ENCODE measurements at regions not wholly inside any gene's neighbourhood (a gene's known extent, or its start where the extent isn't known, plus 50 kb on each side); places are given as distances from the start of the nearest gene placed in this dataset.

- no peak overlapping the region for H3K27ac ChIP-seq (ENCODE audit: low read length, poor library complexity, severe bottlenecking)
- no peaks in the 10 kb centered on the region for H3K4me1 ChIP-seq (ENCODE audit: control insufficient read depth, insufficient read depth, low read depth, low read length)
- H3K9me3 ChIP-seq (ENCODE audit: control insufficient read depth, low read length) = peaks cover 13% of the 10 kb centered on the region
- no peaks in the 10 kb centered on the region for H3K36me3 ChIP-seq (ENCODE audit: control insufficient read depth in 1 of 2, insufficient read depth in 2 of 2, low read depth in 1 of 2, low read length in 2 of 2)
- H2BK120ac ChIP-seq (ENCODE audit: low read depth, low read length) = no peak overlapping the region
- no peak overlapping the region for H2BK15ac ChIP-seq (ENCODE audit: low read depth, poor library complexity, severe bottlenecking)
- H3K4me3 ChIP-seq (ENCODE audit: insufficient read depth in 1 of 2, low read depth in 1 of 2, low read length in 2 of 2) = no peak overlapping the region
- no peaks in the 10 kb centered on the region for H3K79me1 ChIP-seq (replicated peaks; ENCODE audit: low read length, poor library complexity, severe bottlenecking)
- peak; percentile 94 for DNase-seq
- no peak overlapping the region for H3K14ac ChIP-seq (ENCODE audit: low read length in 2 of 2)
- no peak overlapping the region for H2AK5ac ChIP-seq (ENCODE audit: low read length, severe bottlenecking)
- H4K8ac ChIP-seq (ENCODE audit: low read length) = peak overlapping the region; percentile 55
- no peak overlapping the region for H3K4me2 ChIP-seq (ENCODE audit: low read length, poor library complexity, severe bottlenecking)
- H3K23ac ChIP-seq (ENCODE audit: low read length in 2 of 2) = no peak overlapping the region
- H3K9ac ChIP-seq (ENCODE audit: low read length) = no peak overlapping the region
- no peak overlapping the region for H2BK5ac ChIP-seq (ENCODE audit: low read depth, low read length, poor library complexity, severe bottlenecking)
- H2AFZ ChIP-seq (ENCODE audit: low read depth, low read length) = no peak overlapping the region
- 11% methylated on average over 3 of the region's 4 CpGs for WGBS
- peak overlapping the region in 1 of 2 experiments; percentile 86 for H2BK12ac ChIP-seq (ENCODE audit: low read length in 2 of 2)
- H3K4ac ChIP-seq (ENCODE audit: low read depth in 1 of 2, low read length in 2 of 2) = no peak overlapping the region
- H3K27me3 ChIP-seq (ENCODE audit: control insufficient read depth in 1 of 2, insufficient read depth in 1 of 2, low read length in 2 of 2) = no peaks in the 10 kb centered on the region
- H3K18ac ChIP-seq (ENCODE audit: low read depth in 1 of 2, low read length in 2 of 2) = peak overlapping the region; percentile 52 to 73
- no peak overlapping the region for H4K91ac ChIP-seq (ENCODE audit: low read length)
Measured at GRCh38 chr7:46432708-46433107, 511.6 kb upstream of the IGFBP3 start.

- Histone ChIP-seq H4K91ac (ENCODE audit: low read length) (no peak overlapping the region), H3K4me2 (ENCODE audit: low read length, poor library complexity, severe bottlenecking) (no peak overlapping the region), H2BK120ac (ENCODE audit: low read depth, low read length) (no peak overlapping the region), H2BK15ac (ENCODE audit: low read depth, poor library complexity, severe bottlenecking) (no peak overlapping the region), H3K4ac (ENCODE audit: low read depth in 1 of 2, low read length in 2 of 2) (no peak overlapping the region), H3K36me3 (ENCODE audit: control insufficient read depth in 1 of 2, insufficient read depth in 2 of 2, low read depth in 1 of 2, low read length in 2 of 2) (no peaks in the 10 kb centered on the region), H2AK5ac (ENCODE audit: low read length, severe bottlenecking) (no peak overlapping the region), H3K14ac (ENCODE audit: low read length in 2 of 2) (no peak overlapping the region), H3K79me1 (replicated peaks; ENCODE audit: low read length, poor library complexity, severe bottlenecking) (no peaks in the 10 kb centered on the region), H4K8ac (ENCODE audit: low read length) (no peak overlapping the region), H3K23ac (ENCODE audit: low read length in 2 of 2) (no peak overlapping the region), H3K4me1 (ENCODE audit: control insufficient read depth, insufficient read depth, low read depth, low read length) (no peaks in the 10 kb centered on the region), H2BK5ac (ENCODE audit: low read depth, low read length, poor library complexity, severe bottlenecking) (no peak overlapping the region), H2AFZ (ENCODE audit: low read depth, low read length) (no peak overlapping the region), H3K18ac (ENCODE audit: low read depth in 1 of 2, low read length in 2 of 2) (no peak overlapping the region), H2BK12ac (ENCODE audit: low read length in 2 of 2) (no peak overlapping the region), H3K27me3 (ENCODE audit: control insufficient read depth in 1 of 2, insufficient read depth in 1 of 2, low read length in 2 of 2) (no peaks in the 10 kb centered on the region), H3K9ac (ENCODE audit: low read length) (no peak overlapping the region), H3K9me3 (ENCODE audit: control insufficient read depth, low read length) (no peaks in the 10 kb centered on the region), H3K4me3 (ENCODE audit: insufficient read depth in 1 of 2, low read depth in 1 of 2, low read length in 2 of 2) (no peak overlapping the region), H3K27ac (ENCODE audit: low read length, poor library complexity, severe bottlenecking) (no peak overlapping the region)
- DNase-seq = peak; percentile 17
Measured at GRCh38 chr7:46428295-46428694, 507.2 kb upstream of the IGFBP3 start.

- Histone ChIP-seq H3K36me3 (ENCODE audit: control insufficient read depth in 1 of 2, insufficient read depth in 2 of 2, low read depth in 1 of 2, low read length in 2 of 2) (no peaks in the 10 kb centered on the region), H3K27ac (ENCODE audit: low read length, poor library complexity, severe bottlenecking) (no peak overlapping the region), H2BK12ac (ENCODE audit: low read length in 2 of 2) (peak overlapping the region; percentile 90 to 94), H4K91ac (ENCODE audit: low read length) (no peak overlapping the region), H3K4me1 (ENCODE audit: control insufficient read depth, insufficient read depth, low read depth, low read length) (peaks cover 2% of the 10 kb centered on the region), H3K4me2 (ENCODE audit: low read length, poor library complexity, severe bottlenecking) (no peak overlapping the region), H3K27me3 (ENCODE audit: control insufficient read depth in 1 of 2, insufficient read depth in 1 of 2, low read length in 2 of 2) (no peaks in the 10 kb centered on the region), H2AFZ (ENCODE audit: low read depth, low read length) (no peak overlapping the region), H3K79me1 (replicated peaks; ENCODE audit: low read length, poor library complexity, severe bottlenecking) (no peaks in the 10 kb centered on the region), H3K14ac (ENCODE audit: low read length in 2 of 2) (no peak overlapping the region), H3K9me3 (ENCODE audit: control insufficient read depth, low read length) (no peaks in the 10 kb centered on the region), H3K4ac (ENCODE audit: low read depth in 1 of 2, low read length in 2 of 2) (no peak overlapping the region), H4K8ac (ENCODE audit: low read length) (no peak overlapping the region), H3K18ac (ENCODE audit: low read depth in 1 of 2, low read length in 2 of 2) (no peak overlapping the region), H2BK15ac (ENCODE audit: low read depth, poor library complexity, severe bottlenecking) (no peak overlapping the region), H3K4me3 (ENCODE audit: insufficient read depth in 1 of 2, low read depth in 1 of 2, low read length in 2 of 2) (no peak overlapping the region), H2AK5ac (ENCODE audit: low read length, severe bottlenecking) (no peak overlapping the region), H2BK120ac (ENCODE audit: low read depth, low read length) (no peak overlapping the region), H3K23ac (ENCODE audit: low read length in 2 of 2) (no peak overlapping the region), H3K9ac (ENCODE audit: low read length) (no peak overlapping the region), H2BK5ac (ENCODE audit: low read depth, low read length, poor library complexity, severe bottlenecking) (no peak overlapping the region)
- peak; percentile 53 for DNase-seq
- WGBS = 100% methylated on average over 1 of the region's 1 CpG
Measured at GRCh38 chr7:46424934-46425333, 503.9 kb upstream of the IGFBP3 start.

GRCh38 chr7:46421441-46422230 is 500.6 kb upstream of the IGFBP3 start:
- Histone ChIP-seq H3K79me1 (replicated peaks; ENCODE audit: low read length, poor library complexity, severe bottlenecking) (no peaks in the 10 kb centered on the region), H3K23ac (ENCODE audit: low read length in 2 of 2) (no peak overlapping the region), H3K14ac (ENCODE audit: low read length in 2 of 2) (no peak overlapping the region), H3K4me2 (ENCODE audit: low read length, poor library complexity, severe bottlenecking) (no peak overlapping the region), H3K27ac (ENCODE audit: low read length, poor library complexity, severe bottlenecking) (no peak overlapping the region), H3K27me3 (ENCODE audit: control insufficient read depth in 1 of 2, insufficient read depth in 1 of 2, low read length in 2 of 2) (no peaks in the 10 kb centered on the region), H3K36me3 (ENCODE audit: control insufficient read depth in 1 of 2, insufficient read depth in 2 of 2, low read depth in 1 of 2, low read length in 2 of 2) (no peaks in the 10 kb centered on the region), H2BK120ac (ENCODE audit: low read depth, low read length) (no peak overlapping the region), H2BK15ac (ENCODE audit: low read depth, poor library complexity, severe bottlenecking) (no peak overlapping the region), H3K4ac (ENCODE audit: low read depth in 1 of 2, low read length in 2 of 2) (peak overlapping the region in 1 of 2 experiments; percentile 54), H3K4me1 (ENCODE audit: control insufficient read depth, insufficient read depth, low read depth, low read length) (peaks cover 2% of the 10 kb centered on the region), H2AFZ (ENCODE audit: low read depth, low read length) (no peak overlapping the region), H4K91ac (ENCODE audit: low read length) (no peak overlapping the region), H2BK12ac (ENCODE audit: low read length in 2 of 2) (peak overlapping the region in 1 of 2 experiments; percentile 83), H2BK5ac (ENCODE audit: low read depth, low read length, poor library complexity, severe bottlenecking) (no peak overlapping the region), H3K9ac (ENCODE audit: low read length) (no peak overlapping the region), H4K8ac (ENCODE audit: low read length) (no peak overlapping the region), H3K18ac (ENCODE audit: low read depth in 1 of 2, low read length in 2 of 2) (peak overlapping the region in 1 of 2 experiments; percentile 52), H3K9me3 (ENCODE audit: control insufficient read depth, low read length) (no peaks in the 10 kb centered on the region), H3K4me3 (ENCODE audit: insufficient read depth in 1 of 2, low read depth in 1 of 2, low read length in 2 of 2) (no peak overlapping the region), H2AK5ac (ENCODE audit: low read length, severe bottlenecking) (no peak overlapping the region)
- peak; percentile 40 for DNase-seq
- 80% methylated on average over 2 of the region's 2 CpGs for WGBS

Measured in mesenchymal stem cell (in vitro differentiated cells and primary cell).